Stimulated activated CD4-positive, alpha-beta T cell treated with anti-CD3 and anti-CD28 coated beads, TNF-alpha, amount 100 ng/mL, for 1 hour (primary cell): ENCODE measurements at regions not wholly inside any gene's neighbourhood (a gene's known extent, or its start where the extent isn't known, plus 50 kb on each side); places are given as distances from the start of the nearest gene placed in this dataset.

Source experiments
- DNase-seq, 3 donors: peaks; one replicate each; pipeline ENCODE4 v3.0.0-alpha.2; 2020; ENCODE audit warnings: low read depth in 3 of 3, low spot score in 1 of 3

GRCh38 chr5:5576744-5577143, 154.3 kb downstream of the ICE1 start:
- no peak for DNase-seq

GRCh38 chr5:5575461-5575860, 153.0 kb downstream of the ICE1 start:
- no peak for DNase-seq

GRCh38 chr5:5573798-5574380, 151.4 kb downstream of the ICE1 start:
- no peak for DNase-seq

DNA sequence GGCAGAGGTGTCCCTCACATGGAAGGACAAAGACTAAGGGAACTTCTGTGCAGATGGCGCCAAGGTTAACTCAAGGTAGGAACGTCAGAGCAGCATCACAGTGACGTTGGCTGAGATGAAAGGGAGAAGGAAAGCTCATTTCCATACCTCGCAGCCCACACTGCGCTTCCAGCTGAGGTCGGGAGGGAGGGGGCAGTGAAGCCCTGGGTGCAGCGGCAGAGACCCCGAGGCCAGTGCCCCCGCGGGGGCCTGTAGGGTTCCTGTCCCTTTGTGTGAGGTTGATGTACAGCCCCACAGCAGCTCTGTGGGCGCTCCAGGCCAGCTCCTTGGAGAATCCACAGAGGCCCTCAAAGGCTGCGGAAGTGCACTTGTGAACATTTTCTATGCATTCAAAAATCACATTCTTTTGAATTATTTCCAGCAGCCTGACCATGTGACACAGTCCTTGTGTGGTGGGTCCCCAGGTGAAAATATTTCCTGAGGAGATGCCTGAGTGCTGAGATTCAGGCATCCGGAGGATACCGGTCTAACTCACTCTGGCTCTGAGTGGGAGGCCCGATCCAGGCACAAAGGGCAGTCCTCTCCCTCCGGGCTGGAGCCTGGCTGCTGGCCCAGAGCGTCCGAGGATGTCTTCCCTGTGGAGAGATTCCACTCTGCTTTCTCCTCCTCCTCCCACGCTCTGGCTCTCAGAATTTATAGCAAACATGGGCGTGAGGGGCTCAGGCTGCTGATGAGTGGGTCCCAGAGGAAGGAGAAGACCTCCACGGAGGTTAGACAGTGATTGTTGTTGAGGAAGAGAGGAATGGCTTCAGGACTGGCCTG, 150.7 kb downstream of the ICE1 start:
- no peak for DNase-seq

GRCh38 chr5:5572010-5572865, 149.8 kb downstream of the ICE1 start:
- DNase-seq = no peak

DNA sequence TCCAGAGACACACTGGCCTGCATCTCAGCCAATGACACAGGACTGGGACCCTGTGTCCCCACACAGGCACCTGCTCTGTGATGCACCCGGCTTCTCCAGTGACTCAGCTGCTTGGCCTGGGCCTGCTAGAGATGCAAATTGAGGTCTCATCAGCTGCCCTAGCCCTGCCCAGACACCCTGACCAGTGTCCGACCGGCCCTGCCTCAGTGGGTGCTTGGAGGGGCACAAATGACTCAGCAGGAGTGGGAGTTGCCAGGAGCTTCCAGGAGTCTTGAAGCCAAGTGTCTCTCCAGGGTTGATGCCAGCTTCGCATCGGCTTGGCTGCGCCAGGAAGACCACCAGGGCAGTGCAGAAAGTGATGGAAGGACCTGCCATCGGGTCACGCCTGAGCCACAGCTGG, 148.2 kb downstream of the ICE1 start:
- DNase-seq = no peak

DNA sequence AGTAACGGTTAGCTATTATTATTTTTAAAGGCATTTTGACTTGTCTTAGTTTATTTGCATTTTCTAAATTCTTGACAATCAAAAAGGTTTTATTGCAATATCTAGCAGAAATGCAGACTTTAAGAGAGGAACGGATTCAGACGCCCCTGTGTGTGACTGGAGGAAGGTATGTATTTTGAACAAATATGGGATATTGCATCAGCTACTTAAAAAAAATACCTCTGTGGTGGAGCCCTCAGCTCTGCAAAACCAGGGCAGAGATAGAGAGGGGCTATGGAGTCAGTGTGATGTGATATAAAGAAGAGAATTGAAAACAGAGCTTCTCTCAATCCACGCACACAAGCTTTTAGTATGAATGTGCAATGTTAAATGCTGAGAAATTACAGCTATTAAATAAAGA, 142.4 kb downstream of the ICE1 start:
- DNase-seq = no peak

GRCh38 chr5:5560016-5560415, 137.5 kb downstream of the ICE1 start:
- DNase-seq = no peak

GRCh38 chr5:5558638-5559527, 136.4 kb downstream of the ICE1 start:
- no peak for DNase-seq

- DNase-seq = no peak
Observed at GRCh38 chr5:5558102-5558501, 135.6 kb downstream of the ICE1 start.

DNA sequence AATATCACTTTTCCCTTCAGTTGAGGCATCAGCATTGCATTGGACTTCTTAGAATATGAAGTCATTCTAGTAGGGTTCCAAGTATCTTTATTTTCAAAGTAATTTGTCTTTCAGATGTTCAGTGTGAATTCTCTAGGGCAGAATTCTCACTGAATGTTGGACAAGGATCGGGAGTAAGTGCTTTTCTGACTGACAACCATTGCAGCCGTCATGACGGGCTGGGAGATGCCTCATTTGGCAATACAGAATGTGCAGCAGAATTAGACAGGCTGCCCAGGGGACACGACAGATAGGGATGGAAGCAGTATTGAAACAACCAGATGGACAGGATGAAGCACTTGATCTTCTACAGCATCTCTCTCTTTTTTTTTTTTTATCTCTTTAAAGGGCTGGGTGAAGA, 129.0 kb downstream of the ICE1 start:
- no peak for DNase-seq

GRCh38 chr5:5546408-5546807, 123.9 kb downstream of the ICE1 start:
- DNase-seq = no peak

- DNase-seq = no peak
Observed at GRCh38 chr5:5544094-5544663, 121.7 kb downstream of the ICE1 start.

DNA sequence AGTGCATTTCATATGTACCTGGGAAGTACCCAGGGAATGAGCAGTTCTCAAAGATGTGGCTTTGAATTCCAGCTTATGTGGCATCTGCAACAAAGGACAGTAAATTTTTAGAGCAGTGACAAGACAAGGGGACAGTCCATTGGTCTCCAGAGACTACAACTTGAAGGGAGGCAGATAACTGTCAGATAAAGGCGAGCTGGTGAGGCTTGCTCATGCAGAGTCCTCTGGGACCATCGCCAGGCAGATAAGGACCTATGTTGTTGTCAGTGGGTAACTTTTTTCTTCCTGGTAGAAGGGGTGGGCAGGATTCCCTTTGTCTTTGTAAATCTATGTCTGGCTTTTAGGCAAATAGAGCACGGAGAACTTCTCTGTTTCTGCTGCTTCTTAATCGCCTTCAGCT, 120.2 kb downstream of the ICE1 start:
- no peak for DNase-seq

DNA sequence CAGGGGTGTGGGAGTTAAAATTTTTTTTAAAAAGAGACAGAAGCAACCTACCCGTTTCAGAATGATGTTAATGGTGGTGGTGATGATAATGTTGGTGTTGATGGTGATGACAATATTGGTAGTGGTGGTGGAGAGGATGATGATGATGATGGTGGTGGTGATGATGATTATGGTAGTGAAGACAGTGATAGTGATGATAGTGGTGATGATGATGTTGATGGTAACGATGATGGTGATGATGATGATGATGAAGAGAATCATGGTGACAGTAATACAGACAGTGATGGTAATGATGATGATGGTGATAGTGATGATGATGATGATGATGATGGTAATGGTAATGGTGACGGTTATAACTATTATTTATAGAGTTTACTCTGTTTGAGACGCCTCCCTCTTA, 117.6 kb downstream of the ICE1 start:
- DNase-seq = no peak
